IMR-90 (cell line): ENCODE measurements at regions not wholly inside any gene's neighbourhood (a gene's known extent, or its start where the extent isn't known, plus 50 kb on each side); places are given as distances from the start of the nearest gene placed in this dataset.

Experiments used
- ATAC-seq: fragments of 200-7000 bp; cut with Tn5 transposase; 2 replicates; pipeline ENCODE4 v1.9.1; 2020; ENCODE audit warnings: low read depth, mild to moderate bottlenecking, moderate library complexity
- BruUV-seq: library from RNA; stranded (reverse); fragments of 400-500 nt; replicated peaks from 2 replicates; lab custom pipeline; 2021; lab: Mats Ljungman, UMichigan
- CTCF ChIA-PET: fragments of 300-600 bp; formaldehyde crosslinking; extraction: SDS; loops from one replicate; lab custom pipeline; 2021; ENCODE audit warnings: antibody characterized with exemption; lab: Yijun Ruan, JAX
- POLR2A ChIA-PET: fragments of 300-600 bp; sonication (Branson Sonifier 250); formaldehyde crosslinking; loops from one replicate; lab custom pipeline; 2022; ENCODE audit warnings: antibody characterized with exemption; ENCODE audit not compliant: unreplicated experiment; lab: Charles Lee
- DNase-seq: peaks from one replicate; pipeline ENCODE4 v3.0.0; 2013
- H2AFZ ChIP-seq: replicated peaks from 2 replicates; pipeline ENCODE3; 2013; ENCODE audit warnings: low read length, mild to moderate bottlenecking; ENCODE audit not compliant: poor library complexity
- H2AK5ac ChIP-seq: 2 replicates; pipeline ENCODE4 v1.6.1; 2013; ENCODE audit warnings: low read depth, low read length, inconsistent platforms
- H2AK9ac ChIP-seq: replicated peaks from 2 replicates; pipeline ENCODE3; 2013; ENCODE audit warnings: mild to moderate bottlenecking, low read depth, low read length, moderate library complexity; ENCODE audit not compliant: poor library complexity
- H2BK120ac ChIP-seq: 2 replicates; pipeline ENCODE4 v1.6.1; 2013; ENCODE audit warnings: low read depth, low read length, inconsistent platforms
- H2BK15ac ChIP-seq: 3 replicates; pipeline ENCODE4 v1.6.1; 2013; ENCODE audit warnings: low read depth, low read length, inconsistent platforms
- H2BK20ac ChIP-seq: 2 replicates; pipeline ENCODE4 v1.6.1; 2013; ENCODE audit warnings: low read depth, mild to moderate bottlenecking, inconsistent platforms, low read length, moderate library complexity
- H2BK5ac ChIP-seq: 2 replicates; pipeline ENCODE4 v1.6.1; 2013; ENCODE audit warnings: mild to moderate bottlenecking, low read depth, low read length, inconsistent platforms; ENCODE audit not compliant: poor library complexity, severe bottlenecking
- H3K14ac ChIP-seq: replicated peaks from 2 replicates; pipeline ENCODE4 v1.6.1; 2013; ENCODE audit warnings: low read depth, low read length, inconsistent platforms
- H3K18ac ChIP-seq: 2 replicates; pipeline ENCODE4 v1.6.1; 2013; ENCODE audit warnings: low read depth, low read length, control low read depth
- H3K23ac ChIP-seq: 2 replicates; pipeline ENCODE4 v1.6.1; 2013; ENCODE audit warnings: low read depth, low read length, inconsistent platforms
- H3K27ac ChIP-seq: 2 replicates; pipeline ENCODE4 v1.5.1; 2013; ENCODE audit warnings: mild to moderate bottlenecking, control low read depth, low read length; ENCODE audit not compliant: insufficient read depth
- H3K27me3 ChIP-seq: 2 replicates; pipeline ENCODE4 v1.6.1; 2013; ENCODE audit warnings: low read length; ENCODE audit not compliant: control insufficient read depth, insufficient read depth
- H3K36me3 ChIP-seq: 2 replicates; pipeline ENCODE4 v1.6.1; 2013; ENCODE audit warnings: low read length, mixed read lengths; ENCODE audit not compliant: control insufficient read depth, insufficient read depth
- H3K4ac ChIP-seq: 2 replicates; pipeline ENCODE4 v1.6.1; 2013; ENCODE audit warnings: low read depth, low read length, inconsistent platforms
- H3K4me1 ChIP-seq: 2 replicates; pipeline ENCODE4 v1.6.1; 2013; ENCODE audit warnings: low read length, mixed read lengths; ENCODE audit not compliant: control insufficient read depth, insufficient read depth
- H3K4me2 ChIP-seq: 2 replicates; pipeline ENCODE4 v1.6.1; 2013; ENCODE audit warnings: low read depth, mild to moderate bottlenecking, control low read depth, low read length, moderate library complexity
- H3K4me3 ChIP-seq: 2 replicates; pipeline ENCODE4 v1.5.1; 2013; ENCODE audit warnings: low read depth, mild to moderate bottlenecking, control low read depth, low read length, moderate library complexity; ENCODE audit not compliant: insufficient read depth
- H3K56ac ChIP-seq: 2 replicates; pipeline ENCODE4 v1.6.1; 2013; ENCODE audit warnings: low read length, inconsistent platforms; ENCODE audit not compliant: insufficient read depth; ENCODE audit errors: extremely low read depth
- H3K79me1 ChIP-seq, 2 experiments: 2 replicates each; pipeline ENCODE4 v1.6.1; 2013; ENCODE audit warnings: low read length in 2 of 2, inconsistent platforms in 1 of 2, low read depth in 1 of 2
- H3K9ac ChIP-seq: 2 replicates; pipeline ENCODE4 v1.6.1; 2013; ENCODE audit warnings: low read depth, low read length, control low read depth
- H3K9me1 ChIP-seq: 2 replicates; pipeline ENCODE4 v1.6.1; 2013; ENCODE audit warnings: low read length, inconsistent platforms; ENCODE audit not compliant: insufficient read depth
- H3K9me3 ChIP-seq: 2 replicates; pipeline ENCODE4 v1.6.1; 2013; ENCODE audit warnings: low read length; ENCODE audit not compliant: control insufficient read depth, insufficient read depth
- H4K20me1 ChIP-seq: 2 replicates; pipeline ENCODE4 v1.6.1; 2013; ENCODE audit warnings: low read length, inconsistent platforms; ENCODE audit not compliant: insufficient read depth
- H4K5ac ChIP-seq: 2 replicates; pipeline ENCODE4 v1.6.1; 2013; ENCODE audit warnings: mild to moderate bottlenecking, low read depth, low read length, control low read depth
- H4K8ac ChIP-seq, 2 experiments: 2 replicates each; pipeline ENCODE4 v1.6.1; 2013; ENCODE audit warnings: low read depth in 2 of 2, low read length in 2 of 2, control low read depth in 1 of 2, inconsistent platforms in 1 of 2
- H4K91ac ChIP-seq: 2 replicates; pipeline ENCODE4 v1.6.1; 2013; ENCODE audit warnings: low read depth, low read length, inconsistent platforms; ENCODE audit not compliant: insufficient read depth
- BHLHE40 ChIP-seq: fragments of 150-350 bp; IDR thresholded peaks from 2 replicates; pipeline ENCODE4 v1.6.1; 2016; ENCODE audit warnings: mild to moderate bottlenecking, low read depth, low read length
- CEBPB ChIP-seq: IDR thresholded peaks from 2 replicates; pipeline ENCODE4 v1.6.1; 2012; ENCODE audit warnings: low read depth, low read length, improper control_type of control experiment
- CTCF ChIP-seq: conservative IDR thresholded peaks from 2 replicates; pipeline ENCODE4 v1.5.1; 2012; ENCODE audit warnings: mild to moderate bottlenecking, low read depth, low read length, improper control_type of control experiment
- ELK1 ChIP-seq: fragments of 150-350 bp; IDR thresholded peaks from 2 replicates; pipeline ENCODE4 v1.6.1; 2016; ENCODE audit warnings: low read depth, mild to moderate bottlenecking, low read length, moderate library complexity, borderline replicate concordance
- FOS ChIP-seq: fragments of 150-350 bp; IDR thresholded peaks from 2 replicates; pipeline ENCODE4 v1.6.1; 2016; ENCODE audit warnings: low read depth, low read length
- MAFK ChIP-seq: IDR thresholded peaks from 2 replicates; pipeline ENCODE4 v1.6.1; 2012; ENCODE audit warnings: low read depth, low read length, improper control_type of control experiment
- MAZ ChIP-seq: IDR thresholded peaks from 2 replicates; pipeline ENCODE4 v1.6.1; 2012; ENCODE audit warnings: low read depth, mild to moderate bottlenecking, low read length, improper control_type of control experiment, moderate library complexity, borderline replicate concordance
- MXI1 ChIP-seq: IDR thresholded peaks from 2 replicates; pipeline ENCODE4 v1.6.1; 2012; ENCODE audit warnings: low read depth, mild to moderate bottlenecking, low read length, moderate library complexity, borderline replicate concordance
- NFE2L2 ChIP-seq: fragments of 150-350 bp; IDR thresholded peaks from 2 replicates; pipeline ENCODE4 v1.6.1; 2016; ENCODE audit warnings: low read depth, mild to moderate bottlenecking, low read length
- RAD21 ChIP-seq: IDR thresholded peaks from 2 replicates; pipeline ENCODE4 v1.6.1; 2012; ENCODE audit warnings: low read length, improper control_type of control experiment
- RCOR1 ChIP-seq: IDR thresholded peaks from 2 replicates; pipeline ENCODE4 v1.6.1; 2012; ENCODE audit warnings: mild to moderate bottlenecking, low read length, improper control_type of control experiment; ENCODE audit not compliant: insufficient replicate concordance
- RFX5 ChIP-seq: IDR thresholded peaks from 2 replicates; pipeline ENCODE4 v1.8.0; 2012; ENCODE audit warnings: low read depth, mild to moderate bottlenecking, low read length, moderate library complexity
- SMC3 ChIP-seq: fragments of 150-350 bp; IDR thresholded peaks from 2 replicates; pipeline ENCODE4 v1.6.1; 2016; ENCODE audit warnings: low read depth, mild to moderate bottlenecking, antibody characterized with exemption, low read length, moderate library complexity
- USF2 ChIP-seq: fragments of 150-350 bp; IDR thresholded peaks from 2 replicates; pipeline ENCODE4 v1.6.1; 2017; ENCODE audit warnings: mild to moderate bottlenecking, antibody characterized with exemption, low read length, low read depth
- WGBS, 2 experiments: methylation state at CpG; one replicate each; pipeline versions ENCODE4 v1.1.5 to v1.1.7; 2013; ENCODE audit warnings: missing lambda C conversion rate in 2 of 2; ENCODE audit not compliant: insufficient read length in 1 of 2; ENCODE audit errors: extremely low coverage in 2 of 2; 5-methylcytosine and 5-hydroxymethylcytosine counted together
- dilution Hi-C: fragments of 300-500 bp; cut with HindIII; formaldehyde crosslinking; loops from one replicate; pipeline ENCODE4 v1.14.3; 2018; ENCODE audit warnings: low sequenced_read_pairs; ENCODE audit not compliant: unreplicated experiment
- in situ Hi-C: fragments of 300-500 bp; cut with MboI; formaldehyde crosslinking; loops from 3 replicates; pipeline ENCODE4 v1.14.3; 2019; ENCODE audit warnings: low sequenced_read_pairs, inconsistent platforms, mixed read lengths
- intact Hi-C: fragments of 100-400 bp; cut with micrococcal nuclease; formaldehyde crosslinking; loops from 2 replicates; pipeline ENCODE4 v1.10.0; 2022

- Histone ChIP-seq H3K9me1 (no peaks in the 10 kb centered on the region), H2BK20ac (no peak overlapping the region), H3K4me2 (no peak overlapping the region), H3K4ac (no peak overlapping the region), H3K14ac (no peak overlapping the region), H4K8ac (no peak overlapping the region), H3K79me1 (no peaks in the 10 kb centered on the region), H3K36me3 (no peaks in the 10 kb centered on the region), H3K9me3 (no peaks in the 10 kb centered on the region), H3K56ac (no peak overlapping the region), H2BK120ac (no peak overlapping the region), H2AFZ (no peak overlapping the region), H4K91ac (no peak overlapping the region), H3K9ac (no peak overlapping the region), H4K20me1 (no peaks in the 10 kb centered on the region), H2AK9ac (no peak overlapping the region), H2BK5ac (no peak overlapping the region), H2AK5ac (no peak overlapping the region), H3K4me3 (no peak overlapping the region), H4K5ac (no peak overlapping the region), H3K27ac (no peak overlapping the region), H3K4me1 (no peaks in the 10 kb centered on the region; the same call in 1 of the 2 replicates), H3K18ac (no peak overlapping the region), H3K23ac (no peak overlapping the region), H3K27me3 (peaks cover 24% of the 10 kb centered on the region), H2BK15ac (no peak overlapping the region)
- POLR2A ChIA-PET = no interaction called here
- CTCF ChIA-PET = no interaction called here
- DNase-seq = no peak
- dilution Hi-C loops (no loop called here), in situ Hi-C loops (no loop called here), intact Hi-C loops (no loop called here)
- 25% methylated on average over 7 of the region's 16 CpGs; no CpG with 5 or more reads in 1 of the 2 experiments for WGBS, 2 experiments
- no TSS peak for BruUV-seq
- ATAC-seq = no peak
- no peak for TF ChIP-seq CTCF
- no peak for TF ChIP-seq NFE2L2
- TF ChIP-seq MAFK = no peak
- TF ChIP-seq SMC3 = no peak
- TF ChIP-seq BHLHE40 = no peak
- no peak for TF ChIP-seq CEBPB
- no peak for TF ChIP-seq RAD21
- no peak for TF ChIP-seq RFX5
- TF ChIP-seq FOS = no peak
- no peak for TF ChIP-seq MXI1
- TF ChIP-seq MAZ = no peak
- no peak for TF ChIP-seq RCOR1
- TF ChIP-seq USF2 = no peak
- no peak for TF ChIP-seq ELK1
Measured at GRCh38 chr20:48398506-48399449, 429.0 kb downstream of the PREX1 start.
